ENCODE measurements at regions not wholly inside any gene's neighbourhood (a gene's known extent, or its start where the extent isn't known, plus 50 kb on each side); places are given as distances from the start of the nearest gene placed in this dataset.

DNA sequence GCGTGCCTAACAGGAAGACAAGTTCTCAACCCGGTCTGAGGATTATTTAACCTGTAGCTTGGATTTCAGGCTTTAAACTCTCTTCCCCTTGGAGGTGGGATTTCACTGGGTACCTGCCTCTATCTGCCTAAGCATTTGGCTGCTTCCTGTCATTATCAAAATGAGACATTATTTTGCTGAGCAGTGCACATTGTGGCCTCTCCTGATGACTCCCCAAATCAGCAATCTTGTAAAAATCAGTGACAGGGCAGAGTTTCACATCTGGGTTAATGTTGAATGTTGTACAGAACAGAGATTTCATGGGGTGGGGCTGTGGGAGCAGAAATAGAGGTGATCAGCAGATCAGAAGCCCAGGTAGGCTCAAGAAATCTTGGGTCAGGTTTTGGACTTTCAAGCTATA lies 605.9 kb downstream of the ELAVL2 start:
- Histone ChIP-seq H3K4me3 (ENCODE audit: low read length) (no peak overlapping the region), H4K20me1 (ENCODE audit: insufficient read depth) (no peaks in the 10 kb centered on the region), H3F3A (ENCODE audit: insufficient read depth, low read length, poor library complexity, severe bottlenecking) (no peaks in the 10 kb centered on the region), H3K9me3 (ENCODE audit: low read length) (no peaks in the 10 kb centered on the region), H3K9me2 (ENCODE audit: insufficient read depth, low read length) (no peaks in the 10 kb centered on the region), H3K27me3 (ENCODE audit: insufficient read depth, low read depth, low read length) (no peaks in the 10 kb centered on the region), H3K36me3 (ENCODE audit: insufficient read depth, low read length) (no peaks in the 10 kb centered on the region), H3K79me2 (replicated peaks; ENCODE audit: insufficient read depth, low read length) (no peaks in the 10 kb centered on the region), H3K9ac (ENCODE audit: low read length) (no peak overlapping the region), H2AFZ (ENCODE audit: low read depth, low read length) (no peak overlapping the region), H3K4me2 (ENCODE audit: low read length) (no peak overlapping the region), H3K27ac (ENCODE audit: low read length) (no peak overlapping the region)
- TF ChIP-seq, protein P1, sequence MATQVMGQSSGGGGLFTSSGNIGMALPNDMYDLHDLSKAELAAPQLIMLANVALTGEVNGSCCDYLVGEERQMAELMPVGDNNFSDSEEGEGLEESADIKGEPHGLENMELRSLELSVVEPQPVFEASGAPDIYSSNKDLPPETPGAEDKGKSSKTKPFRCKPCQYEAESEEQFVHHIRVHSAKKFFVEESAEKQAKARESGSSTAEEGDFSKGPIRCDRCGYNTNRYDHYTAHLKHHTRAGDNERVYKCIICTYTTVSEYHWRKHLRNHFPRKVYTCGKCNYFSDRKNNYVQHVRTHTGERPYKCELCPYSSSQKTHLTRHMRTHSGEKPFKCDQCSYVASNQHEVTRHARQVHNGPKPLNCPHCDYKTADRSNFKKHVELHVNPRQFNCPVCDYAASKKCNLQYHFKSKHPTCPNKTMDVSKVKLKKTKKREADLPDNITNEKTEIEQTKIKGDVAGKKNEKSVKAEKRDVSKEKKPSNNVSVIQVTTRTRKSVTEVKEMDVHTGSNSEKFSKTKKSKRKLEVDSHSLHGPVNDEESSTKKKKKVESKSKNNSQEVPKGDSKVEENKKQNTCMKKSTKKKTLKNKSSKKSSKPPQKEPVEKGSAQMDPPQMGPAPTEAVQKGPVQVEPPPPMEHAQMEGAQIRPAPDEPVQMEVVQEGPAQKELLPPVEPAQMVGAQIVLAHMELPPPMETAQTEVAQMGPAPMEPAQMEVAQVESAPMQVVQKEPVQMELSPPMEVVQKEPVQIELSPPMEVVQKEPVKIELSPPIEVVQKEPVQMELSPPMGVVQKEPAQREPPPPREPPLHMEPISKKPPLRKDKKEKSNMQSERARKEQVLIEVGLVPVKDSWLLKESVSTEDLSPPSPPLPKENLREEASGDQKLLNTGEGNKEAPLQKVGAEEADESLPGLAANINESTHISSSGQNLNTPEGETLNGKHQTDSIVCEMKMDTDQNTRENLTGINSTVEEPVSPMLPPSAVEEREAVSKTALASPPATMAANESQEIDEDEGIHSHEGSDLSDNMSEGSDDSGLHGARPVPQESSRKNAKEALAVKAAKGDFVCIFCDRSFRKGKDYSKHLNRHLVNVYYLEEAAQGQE (IDR thresholded peaks at IDR 0.05; ENCODE audit: borderline replicate concordance), result no peak
- TF ChIP-seq POLR2AphosphoS5 (IDR thresholded peaks at IDR 0.05) (no peak), EZH2 (IDR thresholded peaks at IDR 0.05; ENCODE audit: borderline replicate concordance, insufficient read depth, low read length, poor library complexity, severe bottlenecking) (no peak), TAF1 (IDR thresholded peaks at IDR 0.05; ENCODE audit: low read depth) (no peak), RAD21 (conservative IDR thresholded peaks at IDR 0.05) (no peak), MXI1 (conservative IDR thresholded peaks at IDR 0.05; ENCODE audit: poor library complexity, severe bottlenecking) (no peak), SMC3 (conservative IDR thresholded peaks at IDR 0.05; ENCODE audit: poor library complexity) (no peak), EP300 (conservative IDR thresholded peaks at IDR 0.05; ENCODE audit: poor library complexity, severe bottlenecking) (no peak)
- TF ChIP-seq, protein P2, sequence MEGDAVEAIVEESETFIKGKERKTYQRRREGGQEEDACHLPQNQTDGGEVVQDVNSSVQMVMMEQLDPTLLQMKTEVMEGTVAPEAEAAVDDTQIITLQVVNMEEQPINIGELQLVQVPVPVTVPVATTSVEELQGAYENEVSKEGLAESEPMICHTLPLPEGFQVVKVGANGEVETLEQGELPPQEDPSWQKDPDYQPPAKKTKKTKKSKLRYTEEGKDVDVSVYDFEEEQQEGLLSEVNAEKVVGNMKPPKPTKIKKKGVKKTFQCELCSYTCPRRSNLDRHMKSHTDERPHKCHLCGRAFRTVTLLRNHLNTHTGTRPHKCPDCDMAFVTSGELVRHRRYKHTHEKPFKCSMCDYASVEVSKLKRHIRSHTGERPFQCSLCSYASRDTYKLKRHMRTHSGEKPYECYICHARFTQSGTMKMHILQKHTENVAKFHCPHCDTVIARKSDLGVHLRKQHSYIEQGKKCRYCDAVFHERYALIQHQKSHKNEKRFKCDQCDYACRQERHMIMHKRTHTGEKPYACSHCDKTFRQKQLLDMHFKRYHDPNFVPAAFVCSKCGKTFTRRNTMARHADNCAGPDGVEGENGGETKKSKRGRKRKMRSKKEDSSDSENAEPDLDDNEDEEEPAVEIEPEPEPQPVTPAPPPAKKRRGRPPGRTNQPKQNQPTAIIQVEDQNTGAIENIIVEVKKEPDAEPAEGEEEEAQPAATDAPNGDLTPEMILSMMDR (IDR thresholded peaks at IDR 0.05; ENCODE audit: poor library complexity, severe bottlenecking), result no peak

GRCh38 chr9:23220957-23221356 lies 605.1 kb downstream of the ELAVL2 start:
- H3K9me2 ChIP-seq (ENCODE audit: insufficient read depth, low read length), result no peaks in the 10 kb centered on the region
- no peaks in the 10 kb centered on the region for H3K36me3 ChIP-seq (ENCODE audit: insufficient read depth, low read length)
- no peaks in the 10 kb centered on the region for H3K79me2 ChIP-seq (replicated peaks; ENCODE audit: insufficient read depth, low read length)
- no peak overlapping the region for H3K4me3 ChIP-seq (ENCODE audit: low read length)
- TF ChIP-seq EZH2 (IDR thresholded peaks at IDR 0.05; ENCODE audit: borderline replicate concordance, insufficient read depth, low read length, poor library complexity, severe bottlenecking), result no peak
- no peak for TF ChIP-seq MXI1 (conservative IDR thresholded peaks at IDR 0.05; ENCODE audit: poor library complexity, severe bottlenecking)
- TF ChIP-seq TAF1 (IDR thresholded peaks at IDR 0.05; ENCODE audit: low read depth), result no peak
- TF ChIP-seq, protein P2 (IDR thresholded peaks at IDR 0.05; ENCODE audit: poor library complexity, severe bottlenecking), result no peak
- no peak for TF ChIP-seq EP300 (conservative IDR thresholded peaks at IDR 0.05; ENCODE audit: poor library complexity, severe bottlenecking)
- no peaks in the 10 kb centered on the region for H3K9me3 ChIP-seq (ENCODE audit: low read length)
- no peak overlapping the region for H3K27ac ChIP-seq (ENCODE audit: low read length)
- H3K4me2 ChIP-seq (ENCODE audit: low read length), result no peak overlapping the region
- no peak overlapping the region for H3K9ac ChIP-seq (ENCODE audit: low read length)
- no peaks in the 10 kb centered on the region for H3F3A ChIP-seq (ENCODE audit: insufficient read depth, low read length, poor library complexity, severe bottlenecking)
- no peaks in the 10 kb centered on the region for H3K27me3 ChIP-seq (ENCODE audit: insufficient read depth, low read depth, low read length)
- H4K20me1 ChIP-seq (ENCODE audit: insufficient read depth), result no peaks in the 10 kb centered on the region
- H2AFZ ChIP-seq (ENCODE audit: low read depth, low read length), result no peak overlapping the region
